Caco-2 (cell line): ENCODE measurements at regions not wholly inside any gene's neighbourhood (a gene's known extent, or its start where the extent isn't known, plus 50 kb on each side); places are given as distances from the start of the nearest gene placed in this dataset.

Experiments used
- BruUV-seq: library from RNA; stranded (reverse); fragments of 400-500 nt; replicated peaks from 2 replicates; lab custom pipeline; 2021; lab: Mats Ljungman, UMichigan
- CTCF ChIA-PET: fragments of 300-600 bp; sonication (Branson Sonifier 250); formaldehyde crosslinking; loops from one replicate; lab custom pipeline; 2022; ENCODE audit warnings: antibody characterized with exemption; lab: Charles Lee
- POLR2A ChIA-PET: fragments of 300-600 bp; sonication (Branson Sonifier 250); formaldehyde crosslinking; loops from one replicate; lab custom pipeline; 2022; ENCODE audit warnings: antibody characterized with exemption; lab: Charles Lee
- DNase-seq, 2 experiments: peaks; one replicate each; pipeline versions ENCODE4 v3.0.0 to v3.0.0-alpha.2; 2020 to 2022
- H3K27me3 ChIP-seq: replicated peaks from 2 replicates; pipeline ENCODE4 v1.6.0; 2011; ENCODE audit warnings: low read length; ENCODE audit not compliant: control insufficient read depth, insufficient read depth
- H3K36me3 ChIP-seq: 2 replicates; pipeline ENCODE4 v1.5.1; 2011; ENCODE audit warnings: low read length; ENCODE audit not compliant: control insufficient read depth, insufficient read depth
- H3K4me1 ChIP-seq: fragments of 250-450 bp; sonication (Bioruptor Pico); 2 replicates; pipeline ENCODE4 v1.5.1; 2020; ENCODE audit warnings: mild to moderate bottlenecking
- H3K4me3 ChIP-seq: 2 replicates; pipeline ENCODE4 v1.5.1; 2011; ENCODE audit warnings: low read depth, mild to moderate bottlenecking, control low read depth, low read length
- H3K9me3 ChIP-seq: fragments of 250-450 bp; sonication (Bioruptor Pico); 2 replicates; pipeline ENCODE4 v1.5.1; 2020; ENCODE audit warnings: mild to moderate bottlenecking, moderate library complexity
- H3K27ac Mint-ChIP-seq: one replicate; pipeline ENCODE4 v1.8.0; 2022; ENCODE audit warnings: mixed read lengths; ENCODE audit not compliant: unreplicated experiment
- H3K27me3 Mint-ChIP-seq: one replicate; pipeline ENCODE4 v1.8.0; 2022; ENCODE audit warnings: mixed read lengths; ENCODE audit not compliant: insufficient read depth, unreplicated experiment
- H3K36me3 Mint-ChIP-seq: one replicate; pipeline ENCODE4 v1.8.0; 2022; ENCODE audit warnings: mild to moderate bottlenecking, mixed read lengths; ENCODE audit not compliant: insufficient read depth, unreplicated experiment
- H3K4me1 Mint-ChIP-seq: one replicate; pipeline ENCODE4 v1.8.0; 2022; ENCODE audit warnings: low read depth, mixed read lengths; ENCODE audit not compliant: unreplicated experiment
- H3K4me3 Mint-ChIP-seq: one replicate; pipeline ENCODE4 v1.8.0; 2022; ENCODE audit warnings: mild to moderate bottlenecking, moderate library complexity, mixed read lengths; ENCODE audit not compliant: unreplicated experiment
- H3K9me3 Mint-ChIP-seq: one replicate; pipeline ENCODE4 v1.8.0; 2022; ENCODE audit warnings: mixed read lengths; ENCODE audit not compliant: unreplicated experiment
- CTCF ChIP-seq, 2 experiments: fragments of 200-600 bp in 1 of 2; IDR thresholded peaks; 1 replicate in 1 of 2; 2 replicates in 1 of 2; pipeline versions ENCODE4 v1.5.1 to v1.8.0; 2011 to 2022; ENCODE audit warnings: antibody characterized with exemption in 1 of 2, control low read depth in 1 of 2, inconsistent platforms in 1 of 2, low read depth in 1 of 2, low read length in 1 of 2, mild to moderate bottlenecking in 1 of 2, moderate library complexity in 1 of 2; ENCODE audit not compliant: insufficient read depth in 1 of 2, severe bottlenecking in 1 of 2, unreplicated experiment in 1 of 2
- intact Hi-C: fragments of 100-400 bp; cut with micrococcal nuclease; formaldehyde crosslinking; loops from one replicate; pipeline ENCODE4 v1.10.0; 2022; ENCODE audit not compliant: unreplicated experiment

GRCh38 chr18:59760619-59761600, 63.7 kb upstream of the CCBE1 start:
- POLR2A ChIA-PET, result no interaction called here
- H3K4me1 Mint-ChIP-seq, result no peaks in the 10 kb centered on the region
- Histone ChIP-seq H3K27me3 (no peaks in the 10 kb centered on the region), H3K4me1 (no peaks in the 10 kb centered on the region), H3K36me3 (no peaks in the 10 kb centered on the region), H3K4me3 (no peak overlapping the region), H3K9me3 (no peaks in the 10 kb centered on the region)
- H3K27ac Mint-ChIP-seq, result no peak overlapping the region
- TF ChIP-seq CTCF (IDR thresholded peaks at IDR 0.05; ENCODE audit: insufficient read depth in 1 of 2, low read depth in 1 of 2, low read length in 1 of 2, severe bottlenecking in 1 of 2, unreplicated experiment in 1 of 2), result no peak
- H3K9me3 Mint-ChIP-seq, result no peaks in the 10 kb centered on the region
- peaks cover 7% of the 10 kb centered on the region for H3K27me3 Mint-ChIP-seq
- no peaks in the 10 kb centered on the region for H3K36me3 Mint-ChIP-seq
- H3K4me3 Mint-ChIP-seq, result no peak overlapping the region
- BruUV-seq, result no TSS peak
- CTCF ChIA-PET, result no interaction called here
- intact Hi-C loops, result no loop called here
- DNase-seq, result no peak

DNA sequence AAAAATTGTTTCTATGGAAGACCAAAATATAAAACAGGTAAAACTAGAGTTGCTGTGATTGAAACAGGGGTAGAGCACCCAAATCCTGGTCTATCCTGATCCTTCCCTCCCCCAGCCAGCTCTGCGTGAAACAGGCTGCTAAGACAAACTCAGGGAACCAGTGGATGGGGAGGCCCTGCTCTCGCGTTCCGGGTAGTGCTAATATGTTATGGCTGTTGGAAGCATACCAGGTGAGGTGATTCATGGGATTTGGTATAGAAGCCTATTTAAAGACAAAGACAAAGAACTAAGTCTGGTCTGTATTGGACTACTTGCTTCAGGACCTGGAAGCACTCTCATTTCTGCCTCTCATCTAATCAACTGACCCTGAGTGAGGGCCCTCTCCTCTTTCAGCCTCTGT, 63.0 kb upstream of the CCBE1 start:
- H3K4me1 ChIP-seq, result no peaks in the 10 kb centered on the region
- Mint-ChIP-seq H3K27ac (no peak overlapping the region), H3K4me1 (no peaks in the 10 kb centered on the region), H3K4me3 (no peak overlapping the region), H3K9me3 (no peaks in the 10 kb centered on the region), H3K36me3 (no peaks in the 10 kb centered on the region), H3K27me3 (peaks cover 7% of the 10 kb centered on the region)
- DNase-seq, result no peak
- TF ChIP-seq CTCF (IDR thresholded peaks at IDR 0.05; ENCODE audit: insufficient read depth in 1 of 2, low read depth in 1 of 2, low read length in 1 of 2, severe bottlenecking in 1 of 2, unreplicated experiment in 1 of 2), result no peak
- H3K36me3 ChIP-seq, result no peaks in the 10 kb centered on the region
- H3K9me3 ChIP-seq, result no peaks in the 10 kb centered on the region
- ChIA-PET CTCF (interaction anchor here (0.6 kb wide), 1 partner anchor 452 kb away, joined by 3 read pairs; no protein-coding TSS in a partner anchor), POLR2A (no interaction called here)
- BruUV-seq, result no TSS peak
- no peaks in the 10 kb centered on the region for H3K27me3 ChIP-seq
- intact Hi-C loops, result no loop called here
- H3K4me3 ChIP-seq, result no peak overlapping the region

DNA sequence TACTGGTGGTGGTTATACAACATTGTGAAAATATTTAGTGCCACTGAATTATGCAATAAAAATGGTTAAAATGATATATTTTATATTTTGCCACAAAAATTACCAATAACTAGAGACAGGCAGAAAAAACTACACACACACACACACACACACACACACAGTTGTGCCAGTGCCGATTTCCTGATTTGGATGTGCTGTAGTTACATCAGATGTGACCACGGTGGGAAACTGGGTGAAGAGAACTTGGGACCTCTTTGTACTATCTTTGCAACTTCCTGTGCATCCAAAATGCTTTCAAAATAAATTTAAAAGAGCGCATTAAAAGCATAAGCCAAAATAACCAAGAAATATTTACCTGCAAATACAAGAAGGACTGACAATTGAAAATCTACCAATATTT, 61.6 kb upstream of the CCBE1 start:
- ChIA-PET CTCF (no interaction called here), POLR2A (no interaction called here)
- Mint-ChIP-seq H3K4me1 (no peaks in the 10 kb centered on the region), H3K4me3 (no peak overlapping the region), H3K9me3 (no peaks in the 10 kb centered on the region), H3K27ac (no peak overlapping the region), H3K36me3 (no peaks in the 10 kb centered on the region), H3K27me3 (peaks cover 7% of the 10 kb centered on the region)
- intact Hi-C loops, result no loop called here
- no peaks in the 10 kb centered on the region for H3K36me3 ChIP-seq
- BruUV-seq, result no TSS peak
- no peak for TF ChIP-seq CTCF (IDR thresholded peaks at IDR 0.05; ENCODE audit: insufficient read depth in 1 of 2, low read depth in 1 of 2, low read length in 1 of 2, severe bottlenecking in 1 of 2, unreplicated experiment in 1 of 2)
- no peak overlapping the region for H3K4me3 ChIP-seq
- no peaks in the 10 kb centered on the region for H3K27me3 ChIP-seq
- H3K4me1 ChIP-seq, result no peaks in the 10 kb centered on the region
- no peaks in the 10 kb centered on the region for H3K9me3 ChIP-seq
- no peak for DNase-seq
